Transverse colon (tissue), 4 donors: ENCODE measurements at regions not wholly inside any gene's neighbourhood (a gene's known extent, or its start where the extent isn't known, plus 50 kb on each side); places are given as distances from the start of the nearest gene placed in this dataset.
"Not testable (repeated sequence)": the region's sequence is repeated elsewhere in the genome, so short reads cannot be mapped to it uniquely, and the experiment has no call there.

Experiments
- DNase-seq: peaks from one replicate; pipeline ENCODE4 v3.0.0-alpha.2; 2019
- H3K27ac ChIP-seq, 4 donors: fragments of 200-600 bp; sonication (generic); 2 replicates each; pipeline ENCODE4 v1.5.1; 2016 to 2018; ENCODE audit warnings: inconsistent platforms in 4 of 4
- H3K27me3 ChIP-seq: fragments of 200-600 bp; sonication (generic); 2 replicates; pipeline ENCODE4 v1.5.1; 2017; ENCODE audit warnings: inconsistent platforms
- H3K36me3 ChIP-seq, 4 donors: fragments of 200-600 bp; sonication (generic); 2 replicates each; pipeline ENCODE4 v1.5.1; 2017 to 2019; ENCODE audit warnings: inconsistent platforms in 4 of 4
- H3K4me1 ChIP-seq, 4 donors: fragments of 200-600 bp; sonication (generic); 2 replicates each; pipeline ENCODE4 v1.5.1; 2017 to 2020; ENCODE audit warnings: inconsistent platforms in 4 of 4
- H3K4me3 ChIP-seq, 4 donors: fragments of 200-600 bp; sonication (generic); 1 replicate in 1 of 4; 2 replicates in 3 of 4; pipeline versions ENCODE4 v1.5.1 to v1.6.1; 2017 to 2019; ENCODE audit warnings: inconsistent platforms in 4 of 4
- H3K9me3 ChIP-seq, 2 donors: fragments of 200-600 bp; sonication (generic); 2 replicates each; pipeline ENCODE4 v1.5.1; 2017 to 2019; ENCODE audit warnings: inconsistent platforms in 2 of 2
- CTCF ChIP-seq, 5 experiments: fragments of 200-600 bp in 3 of 5; fragments of 450-650 bp in 2 of 5; sonication (generic) in 3 of 5; IDR thresholded peaks; 1 replicate in 2 of 5; 2 replicates in 3 of 5; pipeline ENCODE4 v1.5.1; 2016 to 2017; ENCODE audit warnings: antibody characterized with exemption in 5 of 5, inconsistent platforms in 3 of 5, mild to moderate bottlenecking in 2 of 5, moderate library complexity in 1 of 5
- EP300 ChIP-seq: sonication (generic); formaldehyde crosslinking; IDR thresholded peaks from one replicate; pipeline ENCODE4 v1.6.1; 2017; ENCODE audit warnings: antibody characterized with exemption, low read depth
- POLR2A ChIP-seq: fragments of 450-650 bp; IDR thresholded peaks from one replicate; pipeline ENCODE4 v1.6.1; 2016; ENCODE audit warnings: antibody characterized with exemption, mild to moderate bottlenecking, moderate library complexity
- POLR2AphosphoS5 ChIP-seq, 3 donors: sonication (generic); formaldehyde crosslinking; IDR thresholded peaks; one replicate each; pipeline ENCODE4 v1.6.1; 2016; ENCODE audit warnings: antibody characterized with exemption in 3 of 3
- WGBS, 2 donors: methylation state at CpG; one replicate each; pipeline ENCODE4 v1.1.5; 2018; ENCODE audit warnings: low coverage in 1 of 2; 5-methylcytosine and 5-hydroxymethylcytosine counted together
- in situ Hi-C, 4 donors: fragments of 200-750 bp; cut with MboI; loops; one replicate each; pipeline versions ENCODE4 v1.15.0 to v1.15.1; 2017; ENCODE audit warnings: low sequenced_read_pairs in 3 of 4, low pct_ligation_motif_present in 1 of 4, low pct_unique_long_range_greater_than_20kb in 1 of 4
- intact Hi-C: fragments of 100-400 bp; cut with DNase I; formaldehyde crosslinking; loops from one replicate; pipeline ENCODE4 v1.15.1; 2023; ENCODE audit warnings: low total_unique reads

GRCh38 chr7:26948617-26949118 is 84.3 kb upstream of the SKAP2 start:
- no peak overlapping the region for H3K27ac ChIP-seq
- no peak for DNase-seq
- H3K36me3 ChIP-seq: no peaks in the 10 kb centered on the region
- in situ Hi-C loops: no loop called here
- H3K9me3 ChIP-seq: no peaks in the 10 kb centered on the region
- intact Hi-C loops: no loop called here
- WGBS, 2 donors: 60 to 66% methylated on average over 1 of the region's 1 CpG
- no peak for TF ChIP-seq POLR2AphosphoS5 (IDR thresholded peaks at IDR 0.05)
- TF ChIP-seq POLR2A: no peak
- TF ChIP-seq CTCF (IDR thresholded peaks at IDR 0.05): no peak
- TF ChIP-seq EP300: no peak
- H3K27me3 ChIP-seq: no peaks in the 10 kb centered on the region
- no peaks in the 10 kb centered on the region for H3K4me1 ChIP-seq
- H3K4me3 ChIP-seq: no peak overlapping the region

- Histone ChIP-seq H3K36me3 (no peaks in the 10 kb centered on the region), H3K4me3 (no peak overlapping the region), H3K27me3 (no peaks in the 10 kb centered on the region), H3K27ac (no peak overlapping the region), H3K4me1 (no peaks in the 10 kb centered on the region), H3K9me3 (no peaks in the 10 kb centered on the region)
- DNase-seq: no peak
- in situ Hi-C loops: no loop called here
- TF ChIP-seq CTCF (IDR thresholded peaks at IDR 0.05) (no peak), EP300 (no peak), POLR2AphosphoS5 (IDR thresholded peaks at IDR 0.05) (no peak), POLR2A (no peak)
- 61 to 63% methylated on average over 4 of the region's 4 CpGs for WGBS, 2 donors
- intact Hi-C loops: no loop called here
These were observed 80.3 kb upstream of the SKAP2 start for GRCh38 chr7:26944501-26945358.

GRCh38 chr7:26937939-26938623 is 73.7 kb upstream of the SKAP2 start:
- Histone ChIP-seq H3K36me3 (no peaks in the 10 kb centered on the region), H3K27me3 (no peaks in the 10 kb centered on the region), H3K4me3 (no peak overlapping the region), H3K9me3 (no peaks in the 10 kb centered on the region), H3K4me1 (no peaks in the 10 kb centered on the region), H3K27ac (no peak overlapping the region)
- intact Hi-C loops: no loop called here
- 66 to 67% methylated on average over 1 of the region's 1 CpG for WGBS, 2 donors
- TF ChIP-seq POLR2A (no peak), EP300 (no peak), CTCF (IDR thresholded peaks at IDR 0.05) (no peak), POLR2AphosphoS5 (IDR thresholded peaks at IDR 0.05) (no peak)
- DNase-seq: no peak
- in situ Hi-C loops: no loop called here

- H3K9me3 ChIP-seq: no peaks in the 10 kb centered on the region
- H3K27ac ChIP-seq: no peak overlapping the region
- in situ Hi-C loops: no loop called here
- H3K27me3 ChIP-seq: no peaks in the 10 kb centered on the region
- no peak for DNase-seq
- intact Hi-C loops: no loop called here
- no peak overlapping the region for H3K4me3 ChIP-seq
- TF ChIP-seq POLR2AphosphoS5 (IDR thresholded peaks at IDR 0.05) (no peak), CTCF (IDR thresholded peaks at IDR 0.05) (no peak), POLR2A (no peak), EP300 (no peak)
- no peaks in the 10 kb centered on the region for H3K4me1 ChIP-seq
- no peaks in the 10 kb centered on the region for H3K36me3 ChIP-seq
These were observed 72.9 kb upstream of the SKAP2 start for GRCh38 chr7:26937306-26937705.

- H3K4me1 ChIP-seq, intact Hi-C loops, H3K36me3 ChIP-seq, H3K4me3 ChIP-seq, DNase-seq, in situ Hi-C loops, H3K27ac ChIP-seq, H3K9me3 ChIP-seq, H3K27me3 ChIP-seq: not testable (repeated sequence)
- 93% methylated on average over 3 of the region's 3 CpGs; no CpG with 5 or more reads in 1 of the 2 donors for WGBS, 2 donors
These were observed 68.2 kb upstream of the SKAP2 start for GRCh38 chr7:26932616-26933015.
